Thyroid gland (tissue), 4 donors: ENCODE measurements at regions not wholly inside any gene's neighbourhood (a gene's known extent, or its start where the extent isn't known, plus 50 kb on each side); places are given as distances from the start of the nearest gene placed in this dataset.

Source experiments
- POLR2A ChIP-seq, 2 donors: fragments of 450-650 bp; IDR thresholded peaks; one replicate each; pipeline ENCODE4 v1.6.1; 2017; ENCODE audit warnings: antibody characterized with exemption in 2 of 2, mild to moderate bottlenecking in 2 of 2, moderate library complexity in 1 of 2
- TF ChIP-seq, protein P1 (sequence below), 6 experiments: fragments of 200-600 bp in 3 of 6; fragments of 450-650 bp in 3 of 6; sonication (generic) in 3 of 6; IDR thresholded peaks; one replicate each; pipeline ENCODE4 v1.5.1; 2016 to 2019; ENCODE audit warnings: antibody characterized with exemption in 6 of 6, mild to moderate bottlenecking in 2 of 6, inconsistent platforms in 1 of 6, moderate library complexity in 1 of 6

DNA sequence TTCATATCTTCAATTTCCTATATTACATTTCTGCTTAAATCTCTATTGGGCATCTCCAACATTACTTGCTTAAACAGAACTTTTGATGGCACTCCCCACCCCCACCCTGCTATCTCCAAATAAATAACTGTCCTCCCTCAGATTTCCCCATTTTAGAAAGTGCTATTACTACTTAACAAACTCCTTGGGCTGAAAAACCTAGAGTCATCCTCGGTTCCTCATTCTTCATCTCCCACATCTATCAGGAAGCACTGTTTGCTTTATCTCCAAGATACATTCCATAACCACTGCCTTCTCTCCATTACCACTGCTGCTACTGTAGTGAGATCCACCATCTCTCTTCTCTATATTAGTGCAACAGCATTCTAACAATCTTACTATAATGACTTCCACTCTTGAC lies 150.4 kb upstream of the CYRIA start:
- TF ChIP-seq, protein P1, sequence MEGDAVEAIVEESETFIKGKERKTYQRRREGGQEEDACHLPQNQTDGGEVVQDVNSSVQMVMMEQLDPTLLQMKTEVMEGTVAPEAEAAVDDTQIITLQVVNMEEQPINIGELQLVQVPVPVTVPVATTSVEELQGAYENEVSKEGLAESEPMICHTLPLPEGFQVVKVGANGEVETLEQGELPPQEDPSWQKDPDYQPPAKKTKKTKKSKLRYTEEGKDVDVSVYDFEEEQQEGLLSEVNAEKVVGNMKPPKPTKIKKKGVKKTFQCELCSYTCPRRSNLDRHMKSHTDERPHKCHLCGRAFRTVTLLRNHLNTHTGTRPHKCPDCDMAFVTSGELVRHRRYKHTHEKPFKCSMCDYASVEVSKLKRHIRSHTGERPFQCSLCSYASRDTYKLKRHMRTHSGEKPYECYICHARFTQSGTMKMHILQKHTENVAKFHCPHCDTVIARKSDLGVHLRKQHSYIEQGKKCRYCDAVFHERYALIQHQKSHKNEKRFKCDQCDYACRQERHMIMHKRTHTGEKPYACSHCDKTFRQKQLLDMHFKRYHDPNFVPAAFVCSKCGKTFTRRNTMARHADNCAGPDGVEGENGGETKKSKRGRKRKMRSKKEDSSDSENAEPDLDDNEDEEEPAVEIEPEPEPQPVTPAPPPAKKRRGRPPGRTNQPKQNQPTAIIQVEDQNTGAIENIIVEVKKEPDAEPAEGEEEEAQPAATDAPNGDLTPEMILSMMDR (IDR thresholded peaks at IDR 0.05) = no peak
- no peak for TF ChIP-seq POLR2A (IDR thresholded peaks at IDR 0.05)
